ENCODE measurements at regions not wholly inside any gene's neighbourhood (a gene's known extent, or its start where the extent isn't known, plus 50 kb on each side); places are given as distances from the start of the nearest gene placed in this dataset.
"Not testable (repeated sequence)": the region's sequence is repeated elsewhere in the genome, so short reads cannot be mapped to it uniquely, and the experiment has no call there.

DNA sequence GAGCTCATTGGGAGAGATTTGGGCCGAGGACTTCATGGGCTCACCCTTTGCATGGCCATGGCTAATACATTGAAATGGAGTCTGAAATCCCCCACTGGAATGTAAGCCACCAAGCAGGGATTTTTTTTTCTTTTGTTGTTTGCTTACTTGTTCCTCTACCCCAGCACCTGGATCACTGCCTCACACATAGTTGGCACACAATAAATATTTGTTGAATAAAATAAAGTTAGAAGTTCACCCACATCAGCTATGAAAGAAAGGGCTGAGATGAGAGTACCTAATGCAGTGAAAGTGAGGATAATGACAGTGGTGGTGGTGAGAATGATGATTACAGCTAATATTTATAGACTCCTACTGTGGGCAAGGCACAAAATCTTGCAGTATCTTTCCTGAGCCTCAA is 98.1 kb upstream of the ANXA1 start:
- DNase-seq = no peak

DNA sequence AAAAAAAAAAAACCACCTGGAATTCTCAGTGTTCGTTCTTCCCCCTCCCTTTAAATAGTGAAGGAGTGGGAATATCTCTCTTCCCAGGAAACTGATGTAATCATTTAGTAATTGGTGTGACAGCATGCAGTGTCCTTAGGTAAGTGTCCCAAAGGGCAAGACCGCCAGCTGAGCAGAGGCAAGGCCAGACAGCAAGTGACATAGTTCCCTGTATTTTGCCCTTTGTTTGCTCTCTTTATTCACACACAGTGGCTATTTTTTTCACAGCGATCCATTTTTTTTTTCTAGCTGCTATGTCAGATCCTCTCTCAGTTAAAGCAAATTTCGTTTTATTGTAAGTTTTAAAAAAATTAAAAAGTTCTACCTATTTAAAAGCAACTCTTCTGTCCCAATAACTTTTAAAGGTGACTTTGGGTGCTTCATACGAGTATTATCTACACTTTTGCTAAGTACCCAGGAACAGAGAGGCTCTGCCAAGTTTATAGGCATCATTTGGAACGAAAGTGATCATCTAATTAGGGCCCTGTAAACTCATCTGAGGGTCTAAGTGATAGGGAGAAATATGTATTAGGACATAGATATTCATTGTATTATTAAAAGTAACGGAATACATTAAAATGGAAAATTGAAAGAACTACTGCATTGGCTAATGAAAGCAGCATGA is 98.2 kb upstream of the ALDH1A1 start:
- DNase-seq = no peak

DNA sequence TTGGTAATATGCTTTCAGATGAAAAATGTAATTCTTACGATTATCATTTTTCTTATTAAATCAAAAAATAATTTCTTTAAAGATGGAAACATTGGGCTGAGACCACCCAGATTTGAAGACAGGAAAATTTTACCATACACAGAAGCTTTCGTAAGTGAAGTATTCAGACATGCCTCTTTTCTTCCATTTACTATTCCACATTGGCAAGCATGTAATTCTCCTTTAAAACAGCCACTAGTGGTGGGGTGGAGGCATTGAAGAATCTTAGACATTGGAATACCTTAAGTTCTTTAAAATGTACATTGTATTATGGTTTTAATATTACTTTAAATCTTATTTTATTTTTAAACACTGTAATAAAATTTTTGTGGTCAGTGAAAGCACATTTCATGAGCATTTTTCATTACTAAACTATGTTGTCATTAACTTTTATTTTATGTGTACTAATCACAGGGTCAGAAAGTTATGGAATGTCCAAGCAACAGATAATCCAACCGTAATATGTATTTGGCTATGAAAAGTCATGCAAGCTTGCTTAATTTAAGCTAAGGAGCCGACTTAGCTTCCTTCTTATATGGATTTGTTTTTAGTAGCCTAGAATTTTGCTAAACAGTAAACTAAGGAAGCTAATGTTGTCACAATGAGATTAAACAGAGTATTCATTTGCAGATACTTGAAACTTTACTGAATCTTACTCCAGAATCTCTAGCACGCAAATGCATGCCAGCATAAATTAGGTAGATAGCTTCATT is 97.4 kb upstream of the ALDH1A1 start:
- DNase-seq = no peak

- no peak for DNase-seq
Observed at GRCh38 chr9:73049280-73049679, 96.4 kb upstream of the ALDH1A1 start.

GRCh38 chr9:73046769-73047168 is 93.9 kb upstream of the ALDH1A1 start:
- DNase-seq = no peak

DNA sequence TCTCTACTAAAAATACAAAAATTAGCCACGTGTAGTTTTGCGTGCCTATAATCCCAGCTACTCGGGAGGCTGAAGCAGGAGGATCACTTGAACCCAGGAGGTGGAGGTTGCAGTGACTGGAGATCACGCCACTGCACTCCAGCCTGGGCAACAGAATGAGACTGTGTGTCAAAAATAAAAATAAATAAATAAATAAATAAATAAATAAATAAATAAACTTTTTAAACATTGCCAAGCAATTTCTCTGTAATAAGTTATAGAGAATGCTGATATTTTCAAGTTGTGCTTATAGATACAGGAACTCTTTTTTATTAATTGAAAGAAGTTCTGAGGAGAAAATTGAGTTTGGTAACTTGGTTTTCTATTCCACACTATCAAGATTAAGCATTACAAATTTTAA is 91.9 kb upstream of the ALDH1A1 start:
- not testable (repeated sequence) for DNase-seq

DNA sequence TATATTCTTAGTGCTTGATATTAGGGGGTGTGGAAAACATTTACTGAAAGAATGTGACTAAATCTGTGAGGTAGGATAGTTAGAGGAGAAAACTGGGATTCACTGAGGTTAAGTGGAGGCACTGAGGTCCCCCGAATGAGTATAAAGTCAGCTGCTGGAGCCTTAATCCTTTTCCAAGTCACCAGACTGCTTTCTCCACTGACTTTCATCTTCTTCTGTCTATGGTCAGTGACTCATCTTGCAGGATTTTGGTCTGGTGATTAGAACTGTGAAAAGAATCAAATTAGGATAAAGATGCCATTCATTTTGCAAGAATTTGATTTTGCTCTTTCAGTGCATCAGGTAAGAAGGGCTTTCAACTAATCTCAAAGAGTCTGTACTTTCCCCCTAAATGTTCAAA is 89.3 kb upstream of the ALDH1A1 start:
- DNase-seq = no peak

GRCh38 chr9:73039271-73040263 is 86.7 kb upstream of the ALDH1A1 start:
- no peak for DNase-seq

- no peak for DNase-seq
Observed at GRCh38 chr9:73038613-73039012, 85.8 kb upstream of the ALDH1A1 start.

GRCh38 chr9:73038089-73038509 is 85.2 kb upstream of the ALDH1A1 start:
- DNase-seq = no peak

GRCh38 chr9:73037613-73038012 is 84.8 kb upstream of the ALDH1A1 start:
- no peak for DNase-seq

DNA sequence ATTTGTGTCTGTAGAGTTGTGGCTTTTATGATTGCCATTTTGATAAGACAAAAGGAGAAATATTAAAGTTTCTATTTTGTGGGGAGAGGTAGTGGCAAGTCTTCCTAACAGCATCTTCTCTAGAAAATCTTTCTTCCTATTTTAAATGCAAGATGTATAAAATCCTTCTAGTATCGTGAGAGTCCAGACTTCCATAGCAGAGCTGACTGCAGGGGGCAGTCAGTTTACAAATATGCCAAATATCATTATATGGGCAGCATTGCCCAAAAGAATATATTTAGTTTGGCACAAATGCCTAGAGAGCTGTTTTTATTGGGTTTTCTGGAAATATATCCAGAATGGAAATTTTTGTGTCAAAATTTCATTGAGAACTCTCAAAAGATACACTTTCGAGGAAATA is 82.1 kb upstream of the ALDH1A1 start:
- DNase-seq = no peak

DNA sequence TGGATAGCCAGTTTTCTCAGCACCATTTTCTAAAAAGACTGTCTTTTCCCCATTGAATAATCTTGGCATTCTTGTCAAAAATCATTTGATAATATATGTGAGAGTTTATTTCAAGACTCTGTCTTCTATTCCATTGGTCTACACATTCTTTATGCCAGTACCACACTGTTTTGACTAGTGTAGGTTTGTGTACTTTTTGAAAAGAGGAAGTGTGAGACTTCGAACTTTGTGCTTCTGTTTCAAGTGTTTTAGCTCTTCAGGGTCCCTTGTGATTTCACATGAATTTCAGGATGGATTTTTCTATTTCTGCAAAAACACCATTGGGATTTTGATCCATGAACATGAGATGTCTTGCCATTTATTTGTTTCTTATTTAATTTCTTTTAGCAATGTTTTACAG is 78.5 kb upstream of the ALDH1A1 start:
- DNase-seq = no peak

DNA sequence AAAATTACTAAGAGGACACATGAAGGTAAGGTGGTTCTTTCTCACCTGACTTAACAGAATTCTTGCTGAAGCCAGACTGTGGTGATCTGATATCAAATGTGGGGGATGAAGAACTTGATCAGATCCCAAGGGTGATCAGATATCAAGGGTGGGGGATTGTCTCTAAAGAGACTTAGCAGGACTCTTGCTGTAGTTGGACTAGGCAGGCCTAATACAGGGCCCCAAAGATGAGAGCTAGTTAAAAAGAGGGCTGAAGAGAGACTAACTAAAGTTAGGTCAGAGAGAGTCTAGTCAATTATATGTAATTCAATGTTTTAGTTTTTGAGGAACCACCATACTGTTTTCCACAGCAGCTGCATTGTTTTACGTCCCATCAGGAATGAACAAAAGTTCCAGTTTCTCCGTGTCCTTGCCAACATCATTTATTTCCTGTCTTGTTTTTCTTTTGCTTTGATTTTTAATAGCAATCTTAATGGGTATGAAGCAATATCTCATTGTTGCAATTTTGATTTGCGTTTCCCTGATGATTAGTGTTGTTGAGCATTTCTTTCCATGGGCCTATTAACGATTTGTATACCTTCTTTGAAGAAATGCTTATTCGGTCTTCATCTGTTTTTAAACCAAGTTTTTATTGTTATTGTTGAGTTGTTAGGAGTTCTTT is 77.6 kb upstream of the ALDH1A1 start:
- DNase-seq = no peak

DNA sequence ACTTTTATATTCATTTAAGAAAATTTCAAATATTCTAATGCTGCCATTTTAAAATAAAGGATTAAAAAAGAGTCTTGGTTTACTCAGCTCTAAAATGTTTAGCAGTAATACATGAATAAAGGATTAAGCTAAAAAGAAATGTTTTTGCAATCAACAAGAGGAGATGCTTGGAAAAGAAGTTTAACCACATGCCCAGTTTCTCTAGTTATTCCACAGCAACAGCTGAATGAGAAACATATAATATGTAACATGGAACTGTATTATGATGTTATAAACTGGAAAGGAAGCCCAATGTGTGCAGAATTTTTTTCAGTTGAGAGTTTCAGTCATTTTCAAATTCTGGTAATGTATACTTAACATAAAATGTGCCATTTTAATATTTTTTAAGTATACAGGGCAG is 76.5 kb upstream of the ALDH1A1 start:
- DNase-seq = no peak

DNA sequence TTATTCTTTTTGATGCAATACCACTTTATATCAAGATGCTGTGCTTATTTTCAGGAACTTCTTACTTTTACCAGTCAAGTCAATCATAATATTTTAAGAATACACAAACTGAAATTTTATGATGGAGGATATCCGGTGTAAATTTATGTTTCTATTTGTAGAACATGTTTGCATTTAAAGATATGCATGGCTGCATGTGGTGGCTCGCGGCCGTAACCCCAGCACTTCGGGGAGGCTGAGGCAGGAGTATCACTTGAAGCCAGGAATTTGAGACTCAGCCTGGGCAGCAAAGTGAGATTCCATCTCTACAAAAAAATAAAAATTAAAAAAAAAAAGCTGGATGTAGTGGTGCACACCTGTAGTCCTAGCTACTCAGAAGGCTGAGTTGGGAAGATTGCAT is 73.5 kb upstream of the ALDH1A1 start:
- no peak for DNase-seq

GRCh38 chr9:73024601-73025034 is 71.8 kb upstream of the ALDH1A1 start:
- DNase-seq = no peak

GRCh38 chr9:73023025-73023541 is 70.2 kb upstream of the ALDH1A1 start:
- DNase-seq = peak; percentile 13

GRCh38 chr9:73022353-73022752 is 69.5 kb upstream of the ALDH1A1 start:
- DNase-seq = no peak

DNA sequence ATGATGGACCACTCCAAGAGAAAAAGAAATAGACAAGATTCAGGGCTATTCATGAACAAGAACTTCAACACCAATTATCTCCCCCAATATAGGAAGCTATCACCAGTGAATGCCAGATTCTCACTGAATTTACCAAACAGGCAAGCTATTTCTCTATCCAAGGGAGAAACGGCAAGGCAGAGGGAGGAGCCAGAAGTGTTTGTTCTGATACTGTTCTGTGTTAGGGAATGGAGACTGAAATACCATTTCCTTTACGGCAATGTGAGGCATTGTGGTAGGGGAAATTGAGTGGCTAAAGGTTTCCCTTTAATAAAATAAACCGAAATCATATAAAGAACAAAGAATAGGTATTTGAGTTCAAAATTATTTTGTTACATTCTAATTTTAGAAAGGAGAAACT is 68.0 kb upstream of the ALDH1A1 start:
- no peak for DNase-seq

- DNase-seq = no peak
Observed at GRCh38 chr9:73014011-73014410, 61.2 kb upstream of the ALDH1A1 start.

DNA sequence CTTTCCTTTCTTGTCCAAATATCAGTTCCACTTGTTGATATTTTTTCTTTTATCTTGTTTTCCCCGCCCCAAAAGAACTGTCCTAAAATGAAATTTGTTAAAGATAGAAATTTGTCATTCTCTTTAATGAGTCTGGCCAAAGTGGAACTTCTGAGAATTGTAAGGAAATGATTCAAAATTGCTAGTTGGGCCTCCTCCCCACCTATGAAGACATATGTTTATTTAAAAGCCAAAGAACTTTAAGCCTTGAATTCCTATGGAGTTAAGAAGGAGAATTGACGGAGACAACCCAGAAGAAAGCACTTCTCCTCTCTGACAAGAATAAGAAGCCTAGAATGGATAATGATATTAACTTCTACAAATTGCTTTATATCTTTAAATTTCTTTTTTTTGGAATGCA is 59.1 kb upstream of the ALDH1A1 start:
- no peak for DNase-seq

Data from NCI-H510A treated with DMSO at 0.1 percent for 48 hours (cell line).